ENCODE measurements at regions not wholly inside any gene's neighbourhood (a gene's known extent, or its start where the extent isn't known, plus 50 kb on each side); places are given as distances from the start of the nearest gene placed in this dataset.

DNA sequence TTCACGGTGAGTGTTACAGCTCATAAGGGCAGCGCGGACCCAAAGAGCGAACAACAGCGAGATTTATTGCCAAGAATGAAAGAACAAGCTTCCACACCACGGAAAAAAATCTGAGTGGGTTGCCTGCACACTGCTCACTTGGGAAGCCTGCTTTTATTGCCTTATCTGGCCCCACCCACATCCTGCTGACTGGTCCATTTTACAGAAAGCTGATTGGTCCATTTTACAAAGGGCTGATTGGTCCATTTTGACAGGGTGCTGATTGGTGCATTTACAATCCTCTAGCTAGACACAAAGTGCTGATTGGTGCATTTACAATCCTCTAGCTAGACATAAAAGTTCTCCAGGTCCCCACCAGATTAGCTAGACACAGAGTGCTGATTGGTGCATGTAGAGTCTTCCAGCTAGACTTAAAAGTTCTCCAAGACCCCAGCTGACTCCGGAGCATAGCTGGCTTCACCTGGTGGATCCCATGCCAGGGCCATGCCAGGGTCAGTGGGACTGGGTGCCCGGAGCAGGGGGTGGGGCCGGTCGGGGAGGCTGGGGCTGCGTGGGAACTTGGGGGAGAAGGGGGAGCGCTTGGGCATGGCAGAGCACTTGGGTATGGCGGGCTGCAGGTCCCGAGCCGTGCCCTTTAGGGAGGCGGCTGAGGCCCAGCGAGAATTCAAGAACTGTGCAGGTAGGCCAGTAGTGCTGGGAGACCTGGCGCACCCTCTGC is 75.4 kb upstream of the ATP1A1 start:
- TF ChIP-seq, protein P1, sequence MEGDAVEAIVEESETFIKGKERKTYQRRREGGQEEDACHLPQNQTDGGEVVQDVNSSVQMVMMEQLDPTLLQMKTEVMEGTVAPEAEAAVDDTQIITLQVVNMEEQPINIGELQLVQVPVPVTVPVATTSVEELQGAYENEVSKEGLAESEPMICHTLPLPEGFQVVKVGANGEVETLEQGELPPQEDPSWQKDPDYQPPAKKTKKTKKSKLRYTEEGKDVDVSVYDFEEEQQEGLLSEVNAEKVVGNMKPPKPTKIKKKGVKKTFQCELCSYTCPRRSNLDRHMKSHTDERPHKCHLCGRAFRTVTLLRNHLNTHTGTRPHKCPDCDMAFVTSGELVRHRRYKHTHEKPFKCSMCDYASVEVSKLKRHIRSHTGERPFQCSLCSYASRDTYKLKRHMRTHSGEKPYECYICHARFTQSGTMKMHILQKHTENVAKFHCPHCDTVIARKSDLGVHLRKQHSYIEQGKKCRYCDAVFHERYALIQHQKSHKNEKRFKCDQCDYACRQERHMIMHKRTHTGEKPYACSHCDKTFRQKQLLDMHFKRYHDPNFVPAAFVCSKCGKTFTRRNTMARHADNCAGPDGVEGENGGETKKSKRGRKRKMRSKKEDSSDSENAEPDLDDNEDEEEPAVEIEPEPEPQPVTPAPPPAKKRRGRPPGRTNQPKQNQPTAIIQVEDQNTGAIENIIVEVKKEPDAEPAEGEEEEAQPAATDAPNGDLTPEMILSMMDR (conservative IDR thresholded peaks at IDR 0.05; ENCODE audit: low read depth, low read length): no peak
- TF ChIP-seq EZH2 (IDR thresholded peaks at IDR 0.05; ENCODE audit: low read length, unreplicated experiment) (no peak), EZH2phosphoT487 (IDR thresholded peaks at IDR 0.05; ENCODE audit: borderline replicate concordance, low read length) (no peak)

Measured in PC-3 (cell line).